SK-N-SH (cell line): ENCODE measurements at regions not wholly inside any gene's neighbourhood (a gene's known extent, or its start where the extent isn't known, plus 50 kb on each side); places are given as distances from the start of the nearest gene placed in this dataset.

Experiments used
- CTCF ChIP-seq: fragments of 200-600 bp; sonication (generic); IDR thresholded peaks from 2 replicates; pipeline ENCODE4 v1.6.1; 2017; ENCODE audit warnings: antibody characterized with exemption, mild to moderate bottlenecking, moderate library complexity
- GABPA ChIP-seq: IDR thresholded peaks from 2 replicates; pipeline ENCODE4 v1.4.0; 2012; ENCODE audit warnings: low read depth, mild to moderate bottlenecking
- JUND ChIP-seq: IDR thresholded peaks from 2 replicates; pipeline ENCODE4 v1.4.0; 2012
- POLR2AphosphoS5 ChIP-seq: IDR thresholded peaks from 2 replicates; pipeline ENCODE4 v1.6.1; 2012; ENCODE audit warnings: low read depth, low read length
- RAD21 ChIP-seq: IDR thresholded peaks from 2 replicates; pipeline ENCODE4 v1.6.1; 2012; ENCODE audit warnings: mild to moderate bottlenecking, low read length
- RFX5 ChIP-seq: IDR thresholded peaks from 2 replicates; pipeline ENCODE4 v1.6.1; 2012; ENCODE audit warnings: mild to moderate bottlenecking, improper control_type of control experiment, low read length
- SIN3A ChIP-seq: IDR thresholded peaks from 2 replicates; pipeline ENCODE4 v1.6.1; 2012; ENCODE audit warnings: low read depth, mild to moderate bottlenecking, low read length, moderate library complexity, borderline replicate concordance
- YY1 ChIP-seq: IDR thresholded peaks from 2 replicates; pipeline ENCODE4 v1.4.0; 2012; ENCODE audit warnings: low read depth, mild to moderate bottlenecking
- ZBTB33 ChIP-seq: IDR thresholded peaks from 2 replicates; pipeline ENCODE4 v1.4.0; 2012; ENCODE audit warnings: low read depth, borderline replicate concordance

- no peak for TF ChIP-seq JUND
- no peak for TF ChIP-seq RAD21
- no peak for TF ChIP-seq SIN3A
- TF ChIP-seq CTCF, result no peak
- no peak for TF ChIP-seq GABPA
- no peak for TF ChIP-seq RFX5
- TF ChIP-seq YY1, result no peak
- TF ChIP-seq POLR2AphosphoS5, result no peak
- TF ChIP-seq ZBTB33, result no peak
These were observed 296.3 kb upstream of the NMUR2 start for GRCh38 chr5:152701305-152701949.
